ENCODE measurements at regions not wholly inside any gene's neighbourhood (a gene's known extent, or its start where the extent isn't known, plus 50 kb on each side); places are given as distances from the start of the nearest gene placed in this dataset.

DNA sequence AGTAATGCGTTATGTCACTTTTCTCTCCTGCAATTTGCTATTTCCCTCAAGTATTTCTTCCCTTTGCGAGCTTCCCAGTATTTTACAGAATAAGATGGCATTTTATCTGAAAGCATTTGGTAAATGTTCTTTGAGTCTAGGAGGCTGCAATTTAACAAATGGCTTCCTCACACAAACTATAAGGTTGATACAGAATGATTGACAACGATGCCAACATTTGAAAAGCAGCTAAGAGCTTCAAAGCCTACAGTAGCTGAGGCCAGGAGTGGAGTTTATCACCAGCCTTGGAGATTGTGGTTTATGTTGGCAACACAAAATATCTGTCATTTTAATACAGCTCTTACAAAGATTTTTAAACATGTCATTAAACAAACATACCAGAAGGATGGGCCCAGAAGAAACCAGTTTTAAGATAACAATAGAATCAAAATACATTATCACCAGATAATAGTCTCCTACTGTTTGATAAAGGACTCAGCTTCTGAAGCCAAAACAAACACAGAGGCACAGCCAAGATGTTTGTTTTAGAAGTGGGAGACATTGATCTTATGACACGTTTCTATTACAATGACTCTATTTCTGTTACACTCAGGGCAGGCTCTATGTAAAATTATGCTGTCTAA lies 711.4 kb upstream of the ACVR2A start:
- ATAC-seq: no peak
- TF ChIP-seq RARB (CRISPR knock-in tag; IDR thresholded peaks at IDR 0.05): no peak
- no peak for TF ChIP-seq ISL1 (CRISPR knock-in tag; IDR thresholded peaks at IDR 0.05)
- TF ChIP-seq SNAI2 (CRISPR knock-in tag; IDR thresholded peaks at IDR 0.05): no peak
- no peak for TF ChIP-seq ZNF70 (CRISPR knock-in tag; IDR thresholded peaks at IDR 0.05)
- TF ChIP-seq, protein P1, sequence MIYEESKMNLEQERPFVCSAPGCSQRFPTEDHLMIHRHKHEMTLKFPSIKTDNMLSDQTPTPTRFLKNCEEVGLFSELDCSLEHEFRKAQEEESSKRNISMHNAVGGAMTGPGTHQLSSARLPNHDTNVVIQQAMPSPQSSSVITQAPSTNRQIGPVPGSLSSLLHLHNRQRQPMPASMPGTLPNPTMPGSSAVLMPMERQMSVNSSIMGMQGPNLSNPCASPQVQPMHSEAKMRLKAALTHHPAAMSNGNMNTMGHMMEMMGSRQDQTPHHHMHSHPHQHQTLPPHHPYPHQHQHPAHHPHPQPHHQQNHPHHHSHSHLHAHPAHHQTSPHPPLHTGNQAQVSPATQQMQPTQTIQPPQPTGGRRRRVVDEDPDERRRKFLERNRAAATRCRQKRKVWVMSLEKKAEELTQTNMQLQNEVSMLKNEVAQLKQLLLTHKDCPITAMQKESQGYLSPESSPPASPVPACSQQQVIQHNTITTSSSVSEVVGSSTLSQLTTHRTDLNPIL (CRISPR knock-in tag; IDR thresholded peaks at IDR 0.05; ENCODE audit: low read depth): no peak
- no peak for TF ChIP-seq ZNF565 (CRISPR knock-in tag; conservative IDR thresholded peaks at IDR 0.05; ENCODE audit: low read depth)
- TF ChIP-seq ZC3H10 (CRISPR knock-in tag; IDR thresholded peaks at IDR 0.05): no peak
- TF ChIP-seq GLIS3 (CRISPR knock-in tag; IDR thresholded peaks at IDR 0.05): no peak
- TF ChIP-seq TCF4 (CRISPR knock-in tag; IDR thresholded peaks at IDR 0.05; ENCODE audit: borderline replicate concordance): no peak
- no peak for TF ChIP-seq CSDC2 (CRISPR knock-in tag; IDR thresholded peaks at IDR 0.05)
- no peak for TF ChIP-seq BACH2 (CRISPR knock-in tag; IDR thresholded peaks at IDR 0.05; ENCODE audit: borderline replicate concordance)
- TF ChIP-seq OSR1 (CRISPR knock-in tag; IDR thresholded peaks at IDR 0.05): no peak

DNA sequence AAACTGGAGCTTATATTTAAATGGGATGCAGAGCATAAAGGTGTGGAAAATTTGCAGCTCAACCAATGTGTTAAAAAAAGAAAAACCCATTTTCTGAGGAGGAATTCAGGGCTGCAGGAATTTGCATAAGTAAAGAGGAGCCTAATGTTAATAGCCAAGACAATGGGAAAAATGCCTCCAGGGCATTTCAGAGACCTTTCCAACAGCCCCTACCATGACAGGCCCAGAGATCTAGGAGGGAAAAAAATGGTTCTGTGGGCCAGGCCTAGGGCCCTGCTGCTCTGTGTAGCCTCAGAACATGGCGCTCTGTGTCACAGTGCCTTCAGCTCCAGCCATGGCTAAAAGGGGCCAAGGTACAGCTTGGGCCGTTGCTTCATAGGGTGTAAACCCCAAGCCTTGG lies 719.7 kb upstream of the ACVR2A start:
- TF ChIP-seq ARNTL (CRISPR knock-in tag; IDR thresholded peaks at IDR 0.05; ENCODE audit: borderline replicate concordance, low read depth) (no peak), GLIS3 (CRISPR knock-in tag; IDR thresholded peaks at IDR 0.05) (no peak), ZNF8 (CRISPR knock-in tag; IDR thresholded peaks at IDR 0.05) (no peak), ESRRG (CRISPR knock-in tag; IDR thresholded peaks at IDR 0.05) (no peak), SNAI2 (CRISPR knock-in tag; IDR thresholded peaks at IDR 0.05) (no peak), ZNF565 (CRISPR knock-in tag; conservative IDR thresholded peaks at IDR 0.05; ENCODE audit: low read depth) (no peak), BACH2 (CRISPR knock-in tag; IDR thresholded peaks at IDR 0.05; ENCODE audit: borderline replicate concordance) (no peak)
- TF ChIP-seq, protein P2, sequence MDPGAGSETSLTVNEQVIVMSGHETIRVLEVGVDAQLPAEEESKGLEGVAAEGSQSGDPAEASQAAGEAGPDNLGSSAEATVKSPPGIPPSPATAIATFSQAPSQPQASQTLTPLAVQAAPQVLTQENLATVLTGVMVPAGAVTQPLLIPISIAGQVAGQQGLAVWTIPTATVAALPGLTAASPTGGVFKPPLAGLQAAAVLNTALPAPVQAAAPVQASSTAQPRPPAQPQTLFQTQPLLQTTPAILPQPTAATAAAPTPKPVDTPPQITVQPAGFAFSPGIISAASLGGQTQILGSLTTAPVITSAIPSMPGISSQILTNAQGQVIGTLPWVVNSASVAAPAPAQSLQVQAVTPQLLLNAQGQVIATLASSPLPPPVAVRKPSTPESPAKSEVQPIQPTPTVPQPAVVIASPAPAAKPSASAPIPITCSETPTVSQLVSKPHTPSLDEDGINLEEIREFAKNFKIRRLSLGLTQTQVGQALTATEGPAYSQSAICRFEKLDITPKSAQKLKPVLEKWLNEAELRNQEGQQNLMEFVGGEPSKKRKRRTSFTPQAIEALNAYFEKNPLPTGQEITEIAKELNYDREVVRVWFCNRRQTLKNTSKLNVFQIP (CRISPR knock-in tag; IDR thresholded peaks at IDR 0.05; ENCODE audit: borderline replicate concordance, low read depth): no peak
- TF ChIP-seq, protein P3, sequence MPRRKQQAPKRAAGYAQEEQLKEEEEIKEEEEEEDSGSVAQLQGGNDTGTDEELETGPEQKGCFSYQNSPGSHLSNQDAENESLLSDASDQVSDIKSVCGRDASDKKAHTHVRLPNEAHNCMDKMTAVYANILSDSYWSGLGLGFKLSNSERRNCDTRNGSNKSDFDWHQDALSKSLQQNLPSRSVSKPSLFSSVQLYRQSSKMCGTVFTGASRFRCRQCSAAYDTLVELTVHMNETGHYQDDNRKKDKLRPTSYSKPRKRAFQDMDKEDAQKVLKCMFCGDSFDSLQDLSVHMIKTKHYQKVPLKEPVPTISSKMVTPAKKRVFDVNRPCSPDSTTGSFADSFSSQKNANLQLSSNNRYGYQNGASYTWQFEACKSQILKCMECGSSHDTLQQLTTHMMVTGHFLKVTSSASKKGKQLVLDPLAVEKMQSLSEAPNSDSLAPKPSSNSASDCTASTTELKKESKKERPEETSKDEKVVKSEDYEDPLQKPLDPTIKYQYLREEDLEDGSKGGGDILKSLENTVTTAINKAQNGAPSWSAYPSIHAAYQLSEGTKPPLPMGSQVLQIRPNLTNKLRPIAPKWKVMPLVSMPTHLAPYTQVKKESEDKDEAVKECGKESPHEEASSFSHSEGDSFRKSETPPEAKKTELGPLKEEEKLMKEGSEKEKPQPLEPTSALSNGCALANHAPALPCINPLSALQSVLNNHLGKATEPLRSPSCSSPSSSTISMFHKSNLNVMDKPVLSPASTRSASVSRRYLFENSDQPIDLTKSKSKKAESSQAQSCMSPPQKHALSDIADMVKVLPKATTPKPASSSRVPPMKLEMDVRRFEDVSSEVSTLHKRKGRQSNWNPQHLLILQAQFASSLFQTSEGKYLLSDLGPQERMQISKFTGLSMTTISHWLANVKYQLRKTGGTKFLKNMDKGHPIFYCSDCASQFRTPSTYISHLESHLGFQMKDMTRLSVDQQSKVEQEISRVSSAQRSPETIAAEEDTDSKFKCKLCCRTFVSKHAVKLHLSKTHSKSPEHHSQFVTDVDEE (CRISPR knock-in tag; IDR thresholded peaks at IDR 0.05): no peak
- TF ChIP-seq, protein P1 (CRISPR knock-in tag; IDR thresholded peaks at IDR 0.05; ENCODE audit: low read depth): no peak
- no peak for ATAC-seq

DNA sequence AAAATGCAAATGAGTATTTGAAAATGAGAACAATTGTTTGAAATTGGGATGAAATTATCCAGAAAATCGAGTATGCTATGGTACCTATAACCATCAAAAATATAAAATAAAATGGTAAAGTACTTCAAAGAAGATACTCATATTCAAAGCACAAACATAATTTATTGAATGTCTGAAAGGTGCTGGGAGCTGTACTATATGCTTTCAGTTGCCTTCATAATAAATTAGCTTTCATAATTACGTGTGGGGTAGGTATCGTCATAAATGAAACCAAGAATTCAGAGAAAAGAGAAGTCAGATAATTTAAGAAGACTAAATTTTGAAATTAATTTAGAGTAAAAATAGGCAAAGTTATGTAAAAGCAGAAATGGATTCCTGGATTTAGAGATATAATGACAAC lies 721.9 kb upstream of the ACVR2A start:
- ATAC-seq: no peak
- TF ChIP-seq GLIS3 (CRISPR knock-in tag; IDR thresholded peaks at IDR 0.05) (no peak), SNAI2 (CRISPR knock-in tag; IDR thresholded peaks at IDR 0.05) (no peak), ZC3H10 (CRISPR knock-in tag; IDR thresholded peaks at IDR 0.05) (no peak), ZNF70 (CRISPR knock-in tag; IDR thresholded peaks at IDR 0.05) (no peak), ZFP3 (CRISPR knock-in tag; IDR thresholded peaks at IDR 0.05) (no peak), CSDC2 (CRISPR knock-in tag; IDR thresholded peaks at IDR 0.05) (no peak)
- TF ChIP-seq, protein P2 (CRISPR knock-in tag; IDR thresholded peaks at IDR 0.05; ENCODE audit: borderline replicate concordance, low read depth): no peak

DNA sequence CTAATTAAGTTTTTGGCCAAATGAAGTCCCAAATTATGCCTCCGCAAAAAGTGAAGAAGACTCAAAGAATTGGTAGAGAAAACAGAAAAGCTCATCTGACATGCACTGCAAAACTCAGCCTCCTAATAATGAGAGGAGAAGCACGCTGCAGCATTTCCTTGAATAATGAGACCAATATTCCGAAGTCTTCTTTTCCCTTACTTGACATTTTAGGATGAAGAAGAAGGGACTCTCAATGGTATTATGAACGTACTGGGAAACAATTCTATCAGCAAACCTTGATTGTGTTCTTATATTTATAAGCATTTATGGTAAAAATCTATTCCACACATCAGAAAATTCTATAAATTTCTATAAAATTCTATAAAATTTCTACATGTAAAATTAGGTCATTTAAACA lies 733.9 kb upstream of the ACVR2A start:
- no peak for TF ChIP-seq CSDC2 (CRISPR knock-in tag; IDR thresholded peaks at IDR 0.05)
- TF ChIP-seq ZNF8 (CRISPR knock-in tag; IDR thresholded peaks at IDR 0.05): no peak
- TF ChIP-seq, protein P4, sequence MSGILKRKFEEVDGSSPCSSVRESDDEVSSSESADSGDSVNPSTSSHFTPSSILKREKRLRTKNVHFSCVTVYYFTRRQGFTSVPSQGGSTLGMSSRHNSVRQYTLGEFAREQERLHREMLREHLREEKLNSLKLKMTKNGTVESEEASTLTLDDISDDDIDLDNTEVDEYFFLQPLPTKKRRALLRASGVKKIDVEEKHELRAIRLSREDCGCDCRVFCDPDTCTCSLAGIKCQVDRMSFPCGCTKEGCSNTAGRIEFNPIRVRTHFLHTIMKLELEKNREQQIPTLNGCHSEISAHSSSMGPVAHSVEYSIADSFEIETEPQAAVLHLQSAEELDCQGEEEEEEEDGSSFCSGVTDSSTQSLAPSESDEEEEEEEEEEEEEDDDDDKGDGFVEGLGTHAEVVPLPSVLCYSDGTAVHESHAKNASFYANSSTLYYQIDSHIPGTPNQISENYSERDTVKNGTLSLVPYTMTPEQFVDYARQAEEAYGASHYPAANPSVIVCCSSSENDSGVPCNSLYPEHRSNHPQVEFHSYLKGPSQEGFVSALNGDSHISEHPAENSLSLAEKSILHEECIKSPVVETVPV (CRISPR knock-in tag; IDR thresholded peaks at IDR 0.05): no peak
- TF ChIP-seq ZNF565 (CRISPR knock-in tag; conservative IDR thresholded peaks at IDR 0.05; ENCODE audit: low read depth): no peak
- no peak for TF ChIP-seq PPARA (CRISPR knock-in tag; IDR thresholded peaks at IDR 0.05; ENCODE audit: borderline replicate concordance)
- ATAC-seq: no peak
